Fibroblast of upper back skin (primary cell): ENCODE measurements at regions not wholly inside any gene's neighbourhood (a gene's known extent, or its start where the extent isn't known, plus 50 kb on each side); places are given as distances from the start of the nearest gene placed in this dataset.
A peak's percentile ranks its signal among the peaks of the same experiment; 100 is the strongest.
"Not testable (repeated sequence)": the region's sequence is repeated elsewhere in the genome, so short reads cannot be mapped to it uniquely, and the experiment has no call there.

ENCODE experiments used
- DNase-seq: peaks from one replicate; pipeline ENCODE4 v3.0.0-alpha.2; 2013

- DNase-seq: no peak
These were observed 545.3 kb upstream of the PCDH20 start for GRCh38 chr13:61960981-61961380.

GRCh38 chr13:61954092-61954491, 538.4 kb upstream of the PCDH20 start:
- peak; percentile 4 for DNase-seq

- DNase-seq: no peak
These were observed 535.2 kb upstream of the PCDH20 start for GRCh38 chr13:61950828-61951227.

GRCh38 chr13:61944329-61944929, 528.8 kb upstream of the PCDH20 start:
- no peak for DNase-seq

GRCh38 chr13:61935710-61936109, 520.1 kb upstream of the PCDH20 start:
- DNase-seq: no peak

GRCh38 chr13:61927648-61928047, 512.0 kb upstream of the PCDH20 start:
- no peak for DNase-seq

- no peak for DNase-seq
These were observed 503.2 kb upstream of the PCDH20 start for GRCh38 chr13:61918841-61919240.

- no peak for DNase-seq
These were observed 500.8 kb upstream of the PCDH20 start for GRCh38 chr13:61916483-61916882.

GRCh38 chr13:61913183-61913582, 497.5 kb upstream of the PCDH20 start:
- peak; percentile 1 for DNase-seq

GRCh38 chr13:61908906-61909615, 493.4 kb upstream of the PCDH20 start:
- DNase-seq: no peak

- DNase-seq: no peak
These were observed 489.4 kb upstream of the PCDH20 start for GRCh38 chr13:61905054-61905453.

- no peak for DNase-seq
These were observed 486.4 kb upstream of the PCDH20 start for GRCh38 chr13:61901946-61902541.

- no peak for DNase-seq
These were observed 484.4 kb upstream of the PCDH20 start for GRCh38 chr13:61900033-61900432.

GRCh38 chr13:61898207-61898606, 482.6 kb upstream of the PCDH20 start:
- DNase-seq: no peak

GRCh38 chr13:61891401-61891800, 475.8 kb upstream of the PCDH20 start:
- no peak for DNase-seq

GRCh38 chr13:61884830-61885229, 469.2 kb upstream of the PCDH20 start:
- DNase-seq: no peak

GRCh38 chr13:61880578-61881283, 465.1 kb upstream of the PCDH20 start:
- DNase-seq: no peak

- DNase-seq: not testable (repeated sequence)
These were observed 462.9 kb upstream of the PCDH20 start for GRCh38 chr13:61878565-61878964.

- DNase-seq: no peak
These were observed 459.4 kb upstream of the PCDH20 start for GRCh38 chr13:61874970-61875579.

- no peak for DNase-seq
These were observed 458.1 kb upstream of the PCDH20 start for GRCh38 chr13:61873717-61874116.

GRCh38 chr13:61857198-61857597, 441.5 kb upstream of the PCDH20 start:
- DNase-seq: no peak

- no peak for DNase-seq
These were observed 436.5 kb upstream of the PCDH20 start for GRCh38 chr13:61852116-61852619.

GRCh38 chr13:61850794-61851193, 435.1 kb upstream of the PCDH20 start:
- no peak for DNase-seq
